ENCODE measurements at regions not wholly inside any gene's neighbourhood (a gene's known extent, or its start where the extent isn't known, plus 50 kb on each side); places are given as distances from the start of the nearest gene placed in this dataset.

DNA sequence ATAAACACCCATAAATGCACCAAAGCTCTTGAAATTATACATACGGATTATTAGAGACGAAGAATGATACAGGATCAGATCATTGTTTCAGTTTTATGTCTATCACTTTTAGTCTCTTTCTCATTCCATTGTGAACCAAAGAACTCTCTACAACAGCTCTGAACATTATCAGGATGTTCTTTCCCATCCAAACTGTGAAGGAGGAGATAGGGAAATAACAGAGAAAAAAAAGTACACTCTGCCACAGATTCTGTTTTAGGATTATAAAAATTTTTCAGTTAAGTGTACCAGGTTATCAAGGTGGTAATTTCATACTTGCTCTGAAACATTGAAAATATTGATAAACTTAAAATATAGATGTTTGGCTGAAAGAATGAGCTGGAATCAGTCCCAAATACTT lies 270.9 kb downstream of the MZT1 start:
- no peak for DNase-seq (ENCODE audit: low read depth in 3 of 3)

DNA sequence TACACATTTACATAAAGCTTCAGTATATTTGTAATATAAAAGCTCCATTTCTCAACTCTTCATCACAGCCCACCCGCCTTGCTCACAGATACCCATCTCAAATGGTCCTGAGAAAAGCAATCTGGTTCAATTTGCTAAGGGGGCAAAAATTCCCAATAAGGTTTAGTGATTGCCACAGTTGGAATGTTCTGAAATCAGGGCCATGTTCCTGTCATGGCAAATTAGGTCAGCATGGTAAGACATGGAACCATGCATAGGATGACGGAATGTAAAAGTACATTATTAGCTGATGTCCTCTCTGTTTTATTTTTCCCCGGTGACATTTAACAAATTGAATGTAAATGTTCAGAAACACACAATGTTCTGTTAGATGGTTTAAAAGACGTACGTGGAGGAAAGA lies 274.3 kb downstream of the MZT1 start:
- DNase-seq (ENCODE audit: low read depth in 3 of 3) = no peak

DNA sequence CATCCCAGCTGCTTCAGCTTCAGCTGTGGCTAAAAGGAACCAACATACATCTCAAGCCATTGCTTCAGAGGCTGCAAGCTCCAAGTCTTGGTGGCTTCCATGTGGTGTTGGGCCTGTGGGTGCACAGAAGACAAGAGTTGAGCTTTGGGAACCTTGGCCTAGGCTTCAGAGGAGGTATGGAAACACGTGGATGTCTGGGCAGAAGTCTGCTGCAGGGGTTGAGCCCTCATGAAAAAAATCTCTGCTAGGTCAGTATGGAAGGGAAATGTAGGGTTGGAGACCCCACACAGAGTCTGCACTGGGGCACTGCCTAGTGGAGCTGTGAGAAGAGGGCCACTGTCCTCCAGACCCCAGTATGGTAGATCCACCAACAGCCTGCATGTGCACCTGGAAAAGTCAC lies 279.3 kb downstream of the MZT1 start:
- no peak for DNase-seq (ENCODE audit: low read depth in 3 of 3)

DNA sequence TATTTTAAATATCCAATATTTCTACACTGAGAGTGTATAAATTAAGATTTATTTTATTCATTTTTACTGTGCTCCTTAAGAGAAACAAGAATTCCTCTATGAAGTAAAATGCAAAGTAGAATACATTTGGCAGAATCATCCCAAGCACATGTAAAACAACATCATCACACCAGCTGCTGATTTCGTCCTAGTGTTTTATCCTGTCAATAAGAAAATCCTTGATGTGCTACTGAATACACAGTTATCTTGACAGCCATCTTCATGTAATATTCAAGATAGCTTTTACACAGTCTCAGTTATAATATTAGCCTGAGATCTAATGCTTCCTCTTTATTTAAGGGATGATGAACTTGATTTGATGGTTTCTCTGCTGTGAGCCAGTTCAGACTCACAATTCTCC lies 282.4 kb downstream of the MZT1 start:
- no peak for DNase-seq (ENCODE audit: low read depth in 3 of 3)

DNA sequence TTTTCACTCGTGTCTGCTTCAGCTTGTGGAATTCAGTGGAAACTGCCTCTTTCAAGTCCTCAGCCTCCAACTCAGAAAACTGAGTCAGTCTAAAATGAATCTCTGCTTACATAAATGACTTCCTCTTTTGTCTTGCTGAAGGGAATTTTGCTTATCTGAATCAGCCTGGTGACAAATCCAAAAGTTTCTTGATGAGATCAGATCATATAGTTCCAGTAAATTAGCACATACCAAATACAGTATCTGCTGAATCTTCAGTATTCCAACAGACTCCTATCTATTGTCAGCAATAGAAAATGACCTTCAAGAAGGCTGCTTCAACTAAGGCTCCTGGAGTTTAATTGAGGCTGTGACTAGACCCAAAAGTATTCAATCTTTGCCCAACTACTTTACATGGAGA lies 290.0 kb downstream of the MZT1 start:
- DNase-seq (ENCODE audit: low read depth in 3 of 3) = no peak

DNA sequence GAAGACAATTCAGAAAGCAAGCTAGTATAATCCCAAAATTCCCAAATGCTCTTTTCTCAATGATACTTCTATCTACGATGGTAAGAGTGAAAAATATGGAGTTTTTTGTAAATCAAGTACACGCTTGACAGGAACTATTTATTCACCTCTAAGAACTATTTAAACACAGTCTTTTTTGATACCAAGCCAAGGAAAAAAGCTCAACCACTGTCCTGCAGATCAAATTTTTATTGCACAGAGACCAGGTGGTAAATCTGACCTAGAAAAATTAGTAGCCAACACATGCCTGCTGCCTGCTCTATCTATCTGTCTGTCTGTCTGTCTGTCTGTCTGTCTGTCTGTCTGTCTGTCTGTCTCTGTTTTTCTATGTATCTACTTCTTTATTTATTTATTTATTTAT lies 292.2 kb downstream of the MZT1 start:
- DNase-seq (ENCODE audit: low read depth in 3 of 3) = no peak

DNA sequence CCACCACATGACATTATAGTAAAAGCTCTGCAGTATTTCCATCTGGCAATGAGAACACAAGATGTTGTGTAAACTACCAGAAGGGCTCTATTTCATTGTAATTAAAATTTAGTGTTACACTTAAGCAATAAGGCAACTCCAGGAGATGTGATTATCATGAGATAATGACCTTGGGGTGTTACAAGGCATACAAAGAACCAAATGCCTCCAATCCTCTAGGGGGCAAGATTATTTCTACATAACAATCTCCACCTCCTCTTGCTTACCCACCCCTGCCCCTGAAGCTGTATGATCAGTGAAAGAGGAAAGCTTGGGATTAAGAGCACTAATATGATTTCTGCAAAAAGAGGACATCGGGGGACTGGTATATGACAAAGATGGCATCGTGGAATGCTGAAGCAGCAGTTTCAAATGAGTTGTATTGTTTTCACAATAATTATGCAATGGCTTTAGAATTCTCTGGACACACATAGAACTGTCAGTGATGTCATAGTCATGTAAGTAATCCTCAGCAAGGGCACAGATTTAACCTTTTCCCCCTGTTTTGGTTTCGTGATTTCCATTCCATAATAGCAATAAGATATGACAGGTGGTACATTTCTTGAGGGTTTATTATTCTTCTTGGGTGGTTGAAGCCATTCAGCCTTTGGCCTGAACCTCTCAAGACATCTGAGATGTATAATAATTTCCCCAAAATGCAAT lies 295.3 kb downstream of the MZT1 start:
- DNase-seq (ENCODE audit: low read depth in 3 of 3) = no peak

DNA sequence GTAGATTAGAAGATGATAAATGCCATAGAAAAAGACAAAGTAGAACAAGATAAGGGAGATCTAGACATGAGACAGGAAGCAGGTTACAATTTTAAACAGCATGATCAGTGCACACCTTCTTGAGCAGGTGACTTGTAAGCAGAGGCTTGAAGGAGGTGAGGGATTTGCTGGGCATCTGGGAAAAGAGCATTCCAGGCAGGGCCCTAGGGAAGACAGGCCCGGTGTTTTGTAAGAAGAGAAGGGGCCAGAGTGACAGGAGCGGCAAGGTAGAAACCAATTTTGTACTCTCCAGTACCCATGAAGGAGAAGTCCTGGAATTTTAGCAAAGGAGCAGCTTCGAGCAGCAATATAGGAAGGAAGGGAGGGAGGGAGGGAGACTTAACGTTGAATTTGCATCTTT lies 296.5 kb downstream of the MZT1 start:
- DNase-seq (ENCODE audit: low read depth in 3 of 3) = no peak

DNA sequence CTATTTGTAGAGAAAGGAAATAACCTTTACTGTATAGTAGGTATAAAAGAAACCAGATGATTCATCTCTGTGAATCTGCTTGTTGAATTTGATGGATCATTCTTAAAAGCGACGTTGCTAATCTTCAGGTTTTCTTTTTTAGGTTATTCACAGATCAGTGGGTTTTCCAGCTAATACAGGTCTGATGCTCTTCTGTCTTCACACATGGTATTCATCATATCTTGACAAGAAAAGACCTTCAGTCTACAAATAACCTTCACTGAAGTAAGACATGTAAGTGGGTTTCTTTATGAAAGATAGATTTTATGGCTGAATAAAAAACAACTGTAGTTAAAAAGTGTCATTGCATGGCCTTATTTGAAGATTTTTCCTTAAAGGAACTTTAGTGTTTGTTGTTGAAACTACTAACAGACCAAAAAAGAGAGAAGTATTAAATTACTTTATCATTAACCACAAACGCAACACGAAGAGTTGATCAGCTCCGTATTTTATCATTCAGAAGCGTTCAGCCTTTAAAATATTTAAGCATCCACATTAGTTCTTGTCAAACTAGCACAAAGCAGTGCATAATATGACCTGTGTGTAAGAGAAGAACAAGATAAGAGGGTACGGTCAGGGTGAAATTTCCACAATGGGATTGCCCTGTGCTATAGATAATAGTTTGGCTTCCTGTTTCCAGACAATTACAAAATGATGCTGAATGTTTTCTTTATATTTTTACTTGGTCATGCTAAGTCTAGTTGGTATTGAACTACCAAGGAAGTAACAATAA lies 299.5 kb downstream of the MZT1 start:
- DNase-seq (ENCODE audit: low read depth in 3 of 3) = no peak

DNA sequence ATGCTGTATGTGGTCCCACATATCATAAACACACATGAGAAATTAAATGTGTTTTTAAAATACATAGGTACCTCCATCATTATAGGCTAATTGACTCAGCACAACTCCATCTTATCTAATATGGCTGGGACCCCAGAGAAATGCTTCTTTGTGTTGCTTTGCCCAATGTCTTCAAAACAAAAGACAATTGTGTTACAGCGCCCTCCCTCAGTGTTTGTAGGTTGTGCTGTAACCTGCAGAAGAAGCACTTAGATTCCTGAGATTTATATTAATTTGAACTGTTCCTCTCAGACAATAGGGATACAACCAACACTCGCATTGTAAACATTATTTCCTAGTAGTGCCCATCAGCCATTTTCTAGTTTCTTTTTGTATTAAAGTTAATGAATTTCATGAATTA lies 303.4 kb downstream of the MZT1 start:
- no peak for DNase-seq (ENCODE audit: low read depth in 3 of 3)

DNA sequence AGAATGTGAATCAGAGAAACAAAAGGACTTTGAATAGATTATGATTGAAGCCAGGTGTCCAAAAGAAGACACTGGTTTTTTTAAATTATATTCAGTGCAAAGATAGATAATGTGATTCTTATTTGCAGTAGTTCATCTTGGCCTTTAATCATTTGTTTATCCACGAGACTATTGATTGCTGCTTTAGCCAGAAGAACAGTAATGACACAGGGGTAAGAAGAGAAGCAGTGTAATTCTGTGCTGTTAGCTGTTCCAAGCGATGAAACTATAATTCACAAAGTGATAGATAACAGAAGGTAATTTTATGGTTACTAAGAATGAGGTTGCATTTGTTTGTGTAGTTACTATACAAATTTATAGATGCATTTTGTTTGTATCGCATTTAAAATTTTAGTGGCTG lies 311.6 kb downstream of the MZT1 start:
- DNase-seq (ENCODE audit: low read depth in 3 of 3) = no peak

DNA sequence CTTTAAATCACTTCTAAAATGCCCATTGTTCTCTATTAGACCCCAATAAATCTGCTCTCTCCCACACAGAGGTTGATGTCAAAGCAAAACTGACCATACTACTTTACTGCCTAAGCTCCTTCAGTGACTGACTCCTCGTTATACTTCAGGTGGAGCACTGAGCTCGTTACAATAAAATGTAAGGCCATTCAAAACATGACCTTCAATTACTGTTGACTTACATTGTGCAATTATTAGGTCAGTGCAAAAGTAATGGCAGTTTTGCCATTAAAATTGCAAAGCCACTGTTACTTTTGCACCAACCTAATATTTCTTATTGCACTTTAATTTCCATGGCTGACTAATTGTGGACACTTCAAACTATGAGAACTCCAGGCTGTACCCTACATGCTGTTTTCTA lies 314.9 kb downstream of the MZT1 start:
- DNase-seq (ENCODE audit: low read depth in 3 of 3) = no peak

DNA sequence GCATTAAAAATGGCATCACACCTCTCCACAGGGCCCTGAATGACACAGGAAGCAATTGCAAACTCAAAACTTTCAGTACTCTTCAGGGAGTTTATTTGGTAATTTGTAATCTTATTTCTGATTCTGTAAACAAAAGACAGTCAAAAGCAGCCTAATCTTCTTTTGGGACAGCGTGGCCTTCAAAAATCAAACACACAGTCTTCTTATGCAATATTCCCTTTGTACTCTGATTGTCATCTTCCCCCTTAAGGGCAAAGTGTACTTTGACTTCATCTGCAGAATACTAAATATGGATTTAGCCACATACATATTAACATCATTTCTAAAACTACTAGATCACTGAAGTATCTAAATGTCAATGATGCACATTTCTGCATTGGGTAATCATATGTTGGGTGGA lies 322.0 kb downstream of the MZT1 start:
- DNase-seq (ENCODE audit: low read depth in 3 of 3) = no peak

DNA sequence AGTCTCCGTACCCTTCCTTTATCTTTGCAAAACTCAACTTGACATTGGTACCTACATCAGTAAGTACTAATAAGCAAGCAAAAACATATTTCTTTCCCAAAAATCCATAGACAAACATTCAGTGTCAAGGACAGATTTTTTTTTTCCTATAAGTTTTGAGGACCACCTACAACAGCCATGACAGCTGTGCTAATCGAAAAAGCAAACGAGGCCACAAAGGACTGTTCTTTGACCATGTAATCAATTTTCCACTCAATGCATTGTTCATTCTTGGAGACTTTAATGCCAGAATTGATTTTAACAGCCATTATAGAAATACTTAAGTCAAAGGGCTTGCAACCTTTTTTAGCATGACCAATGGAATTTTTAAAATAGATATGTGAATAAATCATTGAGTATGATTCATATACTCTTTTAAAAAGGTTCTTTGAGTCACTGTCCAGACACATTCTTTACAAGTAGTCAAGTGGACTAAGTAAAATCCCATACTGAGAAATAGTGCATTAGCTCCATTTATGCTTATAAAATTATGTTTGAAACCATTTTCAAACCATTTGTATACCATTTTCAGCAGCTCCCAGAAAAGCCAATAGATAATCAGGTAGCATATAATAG lies 323.9 kb downstream of the MZT1 start:
- no peak for DNase-seq (ENCODE audit: low read depth in 3 of 3)

DNA sequence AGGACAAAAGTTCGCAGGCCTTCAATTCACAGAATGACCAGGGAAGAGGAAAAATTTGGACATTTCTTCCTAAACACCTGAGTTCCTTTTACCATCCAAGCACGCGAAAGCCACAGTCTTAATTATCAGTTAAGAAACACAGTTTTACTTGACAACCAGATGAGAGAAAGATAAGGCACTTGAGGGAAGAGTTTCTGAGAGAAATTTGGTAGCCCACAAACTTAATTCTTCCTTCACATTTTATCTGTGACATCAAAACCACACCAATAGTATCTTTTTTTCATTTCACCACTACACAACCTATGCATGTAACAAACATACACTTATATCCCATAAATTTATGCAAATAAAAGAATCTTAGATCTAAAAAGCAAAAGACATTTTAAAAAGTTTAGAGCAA lies 326.6 kb downstream of the MZT1 start:
- DNase-seq (ENCODE audit: low read depth in 3 of 3) = no peak

DNA sequence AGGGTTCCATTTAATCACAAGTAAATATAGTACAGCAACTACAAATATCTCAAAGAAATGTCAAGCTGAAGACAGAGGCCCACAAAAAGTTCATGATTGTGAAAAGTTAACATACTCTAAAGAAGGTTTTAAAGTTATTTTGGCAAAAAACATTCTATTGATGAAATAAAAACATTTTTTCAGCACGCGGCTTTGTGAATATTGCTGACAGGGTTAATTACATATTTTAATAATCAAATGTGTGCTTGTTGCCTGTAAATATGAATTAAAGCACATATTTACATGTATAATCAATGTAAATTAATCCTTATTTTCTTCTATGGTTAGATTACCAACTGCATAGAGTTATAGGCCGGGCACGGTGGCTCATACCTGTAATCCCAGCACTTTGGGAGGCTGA lies 328.1 kb downstream of the MZT1 start:
- no peak for DNase-seq (ENCODE audit: low read depth in 3 of 3)

DNA sequence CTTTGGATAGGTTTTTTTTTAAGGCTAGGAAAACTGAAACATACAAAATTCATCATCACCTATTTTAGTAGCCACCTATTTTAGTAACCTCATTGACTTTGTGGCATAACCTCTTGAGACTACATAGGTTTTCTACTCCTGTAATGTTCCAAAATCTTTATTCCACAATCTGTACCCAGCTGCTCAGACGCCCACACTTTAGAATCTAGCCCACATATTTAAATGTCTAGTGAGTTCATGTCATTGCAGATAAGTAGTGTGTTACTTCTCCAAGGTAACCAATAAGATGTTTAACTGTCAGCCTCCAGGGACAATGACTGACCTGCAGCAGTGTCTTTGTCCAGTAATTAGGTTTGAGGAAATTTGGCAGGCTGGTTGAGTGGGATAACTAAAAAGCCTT lies 330.2 kb downstream of the MZT1 start:
- no peak for DNase-seq (ENCODE audit: low read depth in 3 of 3)

DNA sequence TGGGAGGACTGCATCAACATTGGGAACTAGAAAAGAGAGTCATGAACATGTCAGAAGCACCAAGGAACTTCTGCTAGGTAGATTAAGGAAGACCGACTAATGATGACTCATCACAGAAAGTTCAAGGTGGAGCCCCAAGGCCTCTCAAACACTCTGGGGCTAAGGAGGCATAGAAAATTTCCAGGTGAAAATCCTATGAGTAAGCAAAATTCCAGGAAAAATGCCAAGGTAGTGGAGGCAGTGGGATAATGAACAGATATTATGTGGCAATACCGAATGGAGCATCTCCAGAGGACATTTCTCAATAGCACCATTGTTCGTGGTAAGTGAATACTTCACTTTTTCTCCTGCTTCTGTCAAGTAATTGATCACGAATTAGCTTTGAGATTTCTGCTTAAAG lies 336.5 kb downstream of the MZT1 start:
- no peak for DNase-seq (ENCODE audit: low read depth in 3 of 3)

DNA sequence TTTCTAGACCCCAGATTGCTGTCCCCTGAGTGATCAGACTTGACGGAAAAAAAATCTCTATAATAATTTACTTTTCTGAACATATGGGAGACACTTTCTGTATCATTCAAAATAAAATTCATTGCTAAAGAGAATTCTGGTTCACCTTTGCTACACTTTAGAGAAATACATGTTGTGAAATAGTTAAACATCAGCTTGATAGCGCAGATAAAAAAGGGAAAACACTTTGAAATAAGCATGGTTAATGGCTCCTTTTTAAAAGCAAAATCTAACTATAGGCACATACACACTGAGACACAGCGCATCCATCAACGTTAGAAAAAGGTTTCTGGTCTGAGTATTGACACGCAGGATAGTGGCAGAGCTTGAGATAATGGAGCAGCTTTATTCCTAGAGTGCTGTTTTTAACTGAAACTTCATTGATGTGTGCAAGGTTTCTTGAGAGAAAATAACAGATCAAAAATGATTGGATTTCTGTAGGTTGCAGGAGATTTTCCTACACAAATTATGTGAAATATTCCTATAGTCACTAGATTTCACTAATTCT lies 341.2 kb downstream of the MZT1 start:
- no peak for DNase-seq (ENCODE audit: low read depth in 3 of 3)

DNA sequence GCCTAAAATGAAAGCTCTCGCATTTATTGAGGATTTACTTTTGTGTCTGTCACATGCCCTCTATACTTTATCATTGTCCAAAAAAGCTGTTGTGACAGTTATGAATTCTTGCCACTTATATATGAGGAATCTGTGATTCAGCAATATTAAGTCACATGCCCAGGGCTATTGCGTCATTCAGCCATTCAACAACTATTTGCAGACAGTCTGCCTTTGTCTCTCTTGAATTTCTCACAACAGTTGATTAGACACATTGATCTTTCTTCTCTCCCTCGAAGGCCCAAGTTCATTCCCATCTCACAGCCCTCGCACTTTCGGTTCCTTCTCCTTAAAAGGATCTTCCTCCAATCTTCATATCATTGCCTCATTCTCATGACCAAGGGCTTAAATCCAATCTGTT lies 342.6 kb downstream of the MZT1 start:
- DNase-seq (ENCODE audit: low read depth in 3 of 3) = no peak

DNA sequence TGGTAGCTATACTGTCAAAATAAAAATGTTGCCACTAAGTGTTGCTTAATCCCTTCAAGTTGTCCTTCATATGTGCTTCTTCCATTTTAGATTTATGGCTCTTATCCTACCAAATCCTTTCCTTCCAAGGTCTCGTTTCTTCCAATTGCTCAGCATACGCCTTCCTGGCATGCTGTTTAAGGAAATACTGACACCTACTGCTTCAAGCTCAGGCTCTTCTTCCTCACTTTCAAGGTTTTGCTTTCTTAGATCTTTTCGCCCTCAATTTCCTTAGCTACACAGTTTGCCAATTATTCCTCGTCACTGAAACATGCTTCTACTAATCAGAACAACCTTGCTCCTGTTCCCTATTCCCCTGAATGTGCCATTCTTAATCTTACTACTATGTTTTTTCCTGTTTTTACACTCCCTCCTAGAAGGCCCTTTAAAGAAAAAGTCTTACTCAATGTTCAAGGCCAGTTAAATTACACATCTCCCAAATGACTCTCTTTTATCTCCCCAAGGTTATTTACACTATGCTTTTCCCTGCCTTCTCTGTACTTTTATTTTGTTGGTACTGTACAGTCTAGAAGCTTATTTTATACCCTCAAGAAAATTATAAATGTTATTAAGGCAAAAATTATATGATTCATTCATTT lies 343.1 kb downstream of the MZT1 start:
- DNase-seq (ENCODE audit: low read depth in 3 of 3) = no peak

DNA sequence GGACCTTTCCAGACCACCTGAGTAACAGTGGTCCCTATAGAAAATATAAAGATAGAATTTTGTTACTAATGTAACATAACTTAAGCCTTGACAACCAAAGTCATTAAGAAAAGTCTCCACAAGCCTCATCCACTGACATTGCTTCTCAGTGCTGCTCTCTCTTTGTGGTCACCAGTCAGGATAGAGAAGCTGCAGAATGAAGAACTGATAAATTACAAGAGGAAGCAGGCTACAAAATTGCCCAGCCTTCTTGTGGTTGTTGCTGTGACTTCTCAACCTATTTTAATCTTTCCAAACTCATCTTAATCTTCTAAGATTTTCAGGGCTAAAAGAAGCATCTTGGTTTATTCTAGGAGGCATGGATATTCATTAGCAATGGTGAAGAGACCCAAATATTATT lies 343.8 kb downstream of the MZT1 start:
- DNase-seq (ENCODE audit: low read depth in 3 of 3) = no peak

DNA sequence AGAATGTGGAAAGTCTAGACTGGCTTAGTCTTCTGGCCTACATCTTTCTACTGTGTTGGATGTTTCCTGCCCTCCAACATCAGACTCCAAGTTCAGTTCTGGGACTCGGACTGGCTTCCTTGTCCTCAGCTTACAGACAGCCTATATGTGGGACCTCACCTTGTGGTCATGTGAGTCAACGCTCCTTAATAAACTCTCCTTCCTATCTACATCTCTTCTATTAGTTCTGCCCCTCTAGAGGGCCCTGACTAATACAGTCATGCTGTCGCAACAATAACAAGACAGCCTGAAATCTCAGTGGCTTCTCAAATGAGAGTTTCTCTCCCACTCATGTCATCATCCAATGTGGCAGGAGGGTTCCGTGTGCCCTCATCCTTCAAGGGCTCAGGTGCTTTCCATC lies 347.8 kb downstream of the MZT1 start:
- no peak for DNase-seq (ENCODE audit: low read depth in 3 of 3)

Data from stimulated activated CD4-positive, alpha-beta T cell treated with anti-CD3 and anti-CD28 coated beads, TNF-alpha, amount 100 ng/mL, for 4 hours (primary cell).